Pancreas (tissue), 10 donors: ENCODE measurements at regions not wholly inside any gene's neighbourhood (a gene's known extent, or its start where the extent isn't known, plus 50 kb on each side); places are given as distances from the start of the nearest gene placed in this dataset.

ENCODE experiments used
- ATAC-seq, 4 donors: fragments of 200-7000 bp; cut with Tn5 transposase; one replicate each; pipeline versions ENCODE4 v1.8.0 to v1.9.1; 2020; ENCODE audit warnings: mild to moderate bottlenecking in 4 of 4, moderate library complexity in 4 of 4
- DNase-seq, 6 donors: peaks; one replicate each; pipeline ENCODE4 v3.0.0-alpha.2; 2020
- FAIRE-seq: peaks from 2 replicates; lab custom pipeline; 2012; peaks lifted over from hg19 to GRCh38; lab: Jason Lieb, UNC
- H3K27ac ChIP-seq, 4 donors: fragments of 200-600 bp; sonication (generic); 1 replicate in 3 of 4; 2 replicates in 1 of 4; pipeline versions ENCODE4 v1.5.0 to v1.8.0; 2020
- H3K27me3 ChIP-seq, 4 donors: fragments of 200-600 bp; one replicate each; pipeline ENCODE4 v1.8.0; 2021
- H3K36me3 ChIP-seq, 3 donors: fragments of 200-600 bp; sonication (generic) in 1 of 3; one replicate each; pipeline versions ENCODE4 v1.5.0 to v1.8.0; 2020 to 2021
- H3K4me1 ChIP-seq, 3 donors: fragments of 200-600 bp; one replicate each; pipeline ENCODE4 v1.8.0; 2021
- H3K4me3 ChIP-seq, 4 donors: fragments of 200-600 bp; sonication (generic) in 2 of 4; one replicate each; pipeline versions ENCODE4 v1.5.0 to v1.8.0; 2020 to 2021
- H3K9me3 ChIP-seq, 4 donors: fragments of 200-600 bp; one replicate each; pipeline ENCODE4 v1.8.0; 2021
- WGBS, 2 donors: extraction: QIAGEN DNeasy Blood & Tissue Kit; methylation state at CpG; one replicate each; pipeline ENCODE4 v1.1.7; 2013; 5-methylcytosine and 5-hydroxymethylcytosine counted together
- intact Hi-C, 3 donors: fragments of 100-400 bp; cut with DNase I; formaldehyde crosslinking; loops; one replicate each; pipeline versions ENCODE4 v1.11.1 to v1.14.2; 2022
- TF ChIP-seq, protein P1 (sequence below), 4 donors: fragments of 200-600 bp; sonication (generic) in 3 of 4; IDR thresholded peaks; one replicate each; pipeline versions ENCODE4 v1.5.0 to v1.8.0; 2021; ENCODE audit warnings: antibody characterized with exemption in 4 of 4
- donor health status: healthy with polysubstance abuse.
- donor health status: DM: no; HTN: no; CAD: no; lungs with moderate emphysema.
- donor health status: DM: no; HTN: no; CAD: no.
- donor health status: control.
- donor health status: control.
- donor health status: Bipolar disorder and iron deficiency.
- donor health status: DM: yes; HTN: yes; CAD: no.
- donor health status: DM: no; HTN: no; CAD: no.
- donor health status: DM: no; HTN: no; CAD: no.
- donor health status: DM: yes; HTN: yes; CAD: no.

DNA sequence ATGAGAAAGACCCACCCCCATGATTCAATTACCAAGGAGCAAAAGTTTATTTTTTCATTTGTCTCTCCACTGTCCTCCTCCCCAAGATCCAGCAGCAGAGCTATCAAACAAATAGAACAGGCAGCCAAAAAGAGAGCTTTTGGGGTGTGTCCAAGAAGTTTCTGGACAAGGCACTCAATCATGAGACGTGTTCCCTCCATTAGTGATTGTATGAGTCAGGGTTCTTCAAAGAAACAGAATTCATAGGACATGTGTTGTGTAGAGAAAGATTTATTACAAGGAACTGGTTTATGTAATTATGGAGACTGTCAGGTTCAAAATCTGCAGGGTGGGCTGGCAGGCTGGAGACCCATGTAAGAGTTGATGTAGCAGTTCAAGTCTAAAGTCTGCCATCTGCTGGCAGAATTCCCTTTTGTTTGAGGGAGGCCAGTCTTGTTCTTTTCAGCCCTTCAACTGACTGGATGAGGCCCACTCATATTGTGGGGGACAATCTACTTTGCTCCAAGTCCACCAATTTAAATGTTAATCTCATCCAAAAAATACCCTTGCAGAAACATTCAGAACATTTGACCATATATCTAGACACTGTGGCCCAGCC is 248.1 kb upstream of the OPRM1 start:
- H3K36me3 ChIP-seq: no peaks in the 10 kb centered on the region
- TF ChIP-seq, protein P1, sequence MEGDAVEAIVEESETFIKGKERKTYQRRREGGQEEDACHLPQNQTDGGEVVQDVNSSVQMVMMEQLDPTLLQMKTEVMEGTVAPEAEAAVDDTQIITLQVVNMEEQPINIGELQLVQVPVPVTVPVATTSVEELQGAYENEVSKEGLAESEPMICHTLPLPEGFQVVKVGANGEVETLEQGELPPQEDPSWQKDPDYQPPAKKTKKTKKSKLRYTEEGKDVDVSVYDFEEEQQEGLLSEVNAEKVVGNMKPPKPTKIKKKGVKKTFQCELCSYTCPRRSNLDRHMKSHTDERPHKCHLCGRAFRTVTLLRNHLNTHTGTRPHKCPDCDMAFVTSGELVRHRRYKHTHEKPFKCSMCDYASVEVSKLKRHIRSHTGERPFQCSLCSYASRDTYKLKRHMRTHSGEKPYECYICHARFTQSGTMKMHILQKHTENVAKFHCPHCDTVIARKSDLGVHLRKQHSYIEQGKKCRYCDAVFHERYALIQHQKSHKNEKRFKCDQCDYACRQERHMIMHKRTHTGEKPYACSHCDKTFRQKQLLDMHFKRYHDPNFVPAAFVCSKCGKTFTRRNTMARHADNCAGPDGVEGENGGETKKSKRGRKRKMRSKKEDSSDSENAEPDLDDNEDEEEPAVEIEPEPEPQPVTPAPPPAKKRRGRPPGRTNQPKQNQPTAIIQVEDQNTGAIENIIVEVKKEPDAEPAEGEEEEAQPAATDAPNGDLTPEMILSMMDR (IDR thresholded peaks at IDR 0.05): no peak
- no peak for FAIRE-seq
- no peaks in the 10 kb centered on the region for H3K9me3 ChIP-seq
- no peak for DNase-seq
- intact Hi-C loops: no loop called here
- ATAC-seq: peak in 1 of 4 donors; percentile 33
- no peak overlapping the region for H3K4me3 ChIP-seq
- WGBS, 2 donors: 57 to 77% methylated on average over 1 of the region's 1 CpG
- H3K4me1 ChIP-seq: no peaks in the 10 kb centered on the region
- no peak overlapping the region for H3K27ac ChIP-seq
- H3K27me3 ChIP-seq: no peaks in the 10 kb centered on the region

DNA sequence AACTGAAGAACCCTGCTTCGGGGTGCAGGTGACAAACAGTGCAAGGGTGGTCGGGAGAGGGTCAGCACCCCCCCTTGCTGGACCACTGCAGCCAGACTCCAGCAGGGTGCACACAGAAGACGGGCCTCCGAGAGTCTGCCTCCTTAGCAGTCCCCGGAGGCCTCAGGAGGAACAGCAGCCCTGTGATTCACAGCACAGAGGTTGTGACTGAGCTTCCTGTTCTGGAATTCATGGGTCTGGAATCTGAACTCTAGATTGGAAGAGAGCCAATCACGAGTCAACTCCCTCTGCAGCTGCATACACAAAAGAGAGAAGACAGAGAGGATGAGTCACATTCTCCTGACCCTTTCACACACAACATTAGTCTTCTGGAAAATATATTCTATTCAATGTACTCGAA is 249.0 kb upstream of the OPRM1 start:
- no peak overlapping the region for H3K4me3 ChIP-seq
- no peak overlapping the region for H3K27ac ChIP-seq
- H3K9me3 ChIP-seq: no peaks in the 10 kb centered on the region
- TF ChIP-seq, protein P1 (IDR thresholded peaks at IDR 0.05): no peak
- no peaks in the 10 kb centered on the region for H3K4me1 ChIP-seq
- no peaks in the 10 kb centered on the region for H3K27me3 ChIP-seq
- FAIRE-seq (no peak), DNase-seq (no peak), ATAC-seq (peak in 3 of 4 donors; percentile 22 to 54 (median 40))
- WGBS, 2 donors: 73 to 79% methylated on average over 7 of the region's 7 CpGs
- no peaks in the 10 kb centered on the region for H3K36me3 ChIP-seq
- intact Hi-C loops: no loop called here

DNA sequence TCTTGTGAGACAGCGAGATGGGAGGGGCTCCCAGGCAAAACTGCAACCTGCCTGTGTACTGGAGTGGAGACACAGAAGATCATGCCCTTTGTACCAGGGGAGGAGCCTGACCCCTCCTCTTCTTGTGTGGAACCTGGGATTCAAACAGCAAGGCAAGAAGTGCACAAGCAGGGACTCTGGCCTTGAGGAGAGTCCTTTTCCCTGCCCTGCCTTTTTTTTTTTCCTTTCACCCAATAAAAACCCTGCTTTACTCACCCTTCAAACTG is 251.8 kb upstream of the OPRM1 start:
- no peak for DNase-seq
- H3K4me3 ChIP-seq: no peak overlapping the region
- H3K9me3 ChIP-seq: no peaks in the 10 kb centered on the region
- FAIRE-seq: no peak
- no peaks in the 10 kb centered on the region for H3K36me3 ChIP-seq
- ATAC-seq: peak in 1 of 4 donors; percentile 25
- H3K4me1 ChIP-seq: no peaks in the 10 kb centered on the region
- no peak overlapping the region for H3K27ac ChIP-seq
- TF ChIP-seq, protein P1 (IDR thresholded peaks at IDR 0.05): no peak
- 0 to 96% methylated on average over 1 of the region's 1 CpG for WGBS, 2 donors
- intact Hi-C loops: no loop called here
- no peaks in the 10 kb centered on the region for H3K27me3 ChIP-seq

DNA sequence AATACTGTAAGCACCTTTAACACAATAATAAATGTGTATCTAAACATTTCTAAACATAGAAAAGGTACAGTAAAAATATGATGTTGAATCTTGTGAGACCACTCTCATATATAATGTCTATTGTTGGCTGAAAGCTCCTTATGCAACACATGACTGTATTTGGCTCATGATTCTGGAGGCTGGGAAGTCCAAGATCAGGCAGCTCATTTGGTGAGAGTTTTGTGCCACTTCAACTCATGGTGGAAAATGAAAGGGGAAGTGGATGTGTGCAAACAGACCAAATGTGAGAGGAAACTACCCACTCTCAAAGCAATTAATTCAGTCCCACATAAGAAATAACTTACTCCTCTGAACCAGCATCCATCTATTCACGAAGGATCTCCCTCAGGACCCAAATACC is 257.7 kb upstream of the OPRM1 start:
- intact Hi-C loops: no loop called here
- H3K9me3 ChIP-seq: no peaks in the 10 kb centered on the region
- FAIRE-seq: no peak
- no peak overlapping the region for H3K27ac ChIP-seq
- TF ChIP-seq, protein P1 (IDR thresholded peaks at IDR 0.05): no peak
- no peaks in the 10 kb centered on the region for H3K27me3 ChIP-seq
- ATAC-seq: no peak
- WGBS, 2 donors: 83 to 84% methylated on average over 1 of the region's 1 CpG
- no peak overlapping the region for H3K4me3 ChIP-seq
- DNase-seq: no peak
- no peaks in the 10 kb centered on the region for H3K36me3 ChIP-seq
- no peaks in the 10 kb centered on the region for H3K4me1 ChIP-seq

DNA sequence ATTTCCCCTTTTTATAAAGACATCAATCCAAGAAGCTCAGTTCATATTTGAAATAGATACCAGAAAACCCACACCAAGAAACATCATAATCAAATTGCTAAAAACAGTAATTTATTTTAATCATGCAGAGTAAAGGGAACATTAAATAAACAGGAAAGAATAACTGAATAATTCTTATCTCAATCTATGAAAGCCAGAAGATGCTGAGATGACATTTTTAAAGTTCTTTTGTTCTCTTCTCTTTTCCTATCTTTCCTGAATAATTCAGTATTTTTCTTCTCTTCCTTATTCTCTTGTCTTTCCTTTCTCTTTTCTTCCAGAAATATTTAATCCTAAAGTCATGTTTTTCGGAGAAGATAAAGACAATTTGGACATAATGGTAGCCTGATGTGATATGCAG is 259.0 kb upstream of the OPRM1 start:
- ATAC-seq (no peak), DNase-seq (no peak), FAIRE-seq (no peak)
- intact Hi-C loops: no loop called here
- no peaks in the 10 kb centered on the region for H3K9me3 ChIP-seq
- H3K4me3 ChIP-seq: no peak overlapping the region
- H3K27me3 ChIP-seq: no peaks in the 10 kb centered on the region
- WGBS, 2 donors: 84 to 85% methylated on average over 1 of the region's 1 CpG
- TF ChIP-seq, protein P1 (IDR thresholded peaks at IDR 0.05): no peak
- H3K36me3 ChIP-seq: no peaks in the 10 kb centered on the region
- no peaks in the 10 kb centered on the region for H3K4me1 ChIP-seq
- no peak overlapping the region for H3K27ac ChIP-seq
